GM19395 (cell line): ENCODE measurements at regions not wholly inside any gene's neighbourhood (a gene's known extent, or its start where the extent isn't known, plus 50 kb on each side); places are given as distances from the start of the nearest gene placed in this dataset.

Experiments used
- ATAC-seq: cut with Tn5 transposase; IDR thresholded peaks from one replicate; pipeline ENCODE4 v1.9.1; 2021; ENCODE audit warnings: mild to moderate bottlenecking, moderate library complexity; ENCODE audit not compliant: unreplicated experiment

- no peak for ATAC-seq
Observed at GRCh38 chr3:178386880-178387279, 149.4 kb upstream of the KCNMB2 start.

- ATAC-seq: no peak
Observed at GRCh38 chr3:178388473-178388872, 147.8 kb upstream of the KCNMB2 start.

- ATAC-seq: no peak
Observed at GRCh38 chr3:178389258-178389657, 147.0 kb upstream of the KCNMB2 start.

- no peak for ATAC-seq
Observed at GRCh38 chr3:178392511-178392926, 143.7 kb upstream of the KCNMB2 start.

DNA sequence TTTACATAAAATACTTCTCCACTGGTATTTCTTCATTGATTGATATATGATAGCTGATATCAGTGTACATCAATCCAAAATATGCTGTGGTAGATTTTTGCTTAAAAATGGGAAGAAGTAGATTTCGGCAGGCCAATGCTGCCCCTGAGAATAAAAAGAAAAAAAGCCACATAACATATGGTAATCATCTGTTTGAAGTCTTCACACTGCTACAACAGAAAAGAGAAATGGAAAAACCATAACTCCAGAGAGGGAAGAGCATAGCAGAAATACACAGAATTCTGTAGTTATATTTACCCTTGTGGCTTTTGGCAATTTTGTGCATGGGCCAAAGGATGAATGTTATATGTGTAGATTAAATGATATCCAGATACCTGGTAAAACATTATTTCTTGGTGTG is 143.1 kb upstream of the KCNMB2 start:
- no peak for ATAC-seq

- ATAC-seq: no peak
Observed at GRCh38 chr3:178393824-178394223, 142.4 kb upstream of the KCNMB2 start.

DNA sequence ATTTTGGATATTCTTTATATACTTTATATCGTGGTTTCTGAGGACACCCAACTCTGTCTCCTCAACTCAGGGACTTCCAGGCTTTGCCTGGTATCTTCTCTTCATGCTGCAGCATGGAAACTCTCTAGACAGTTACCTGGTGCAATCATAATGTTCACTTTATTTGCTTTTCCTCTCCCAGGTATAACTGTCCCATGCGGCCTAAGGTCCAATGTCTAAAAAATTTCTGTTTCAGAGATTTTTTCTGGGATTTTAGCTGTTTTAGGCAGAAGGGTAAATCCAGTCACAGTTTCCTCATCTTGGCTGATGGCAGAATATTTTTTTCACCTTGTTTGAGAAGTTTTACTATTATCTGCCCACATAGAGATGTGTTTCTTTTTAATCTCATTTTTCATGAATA is 139.9 kb upstream of the KCNMB2 start:
- no peak for ATAC-seq

DNA sequence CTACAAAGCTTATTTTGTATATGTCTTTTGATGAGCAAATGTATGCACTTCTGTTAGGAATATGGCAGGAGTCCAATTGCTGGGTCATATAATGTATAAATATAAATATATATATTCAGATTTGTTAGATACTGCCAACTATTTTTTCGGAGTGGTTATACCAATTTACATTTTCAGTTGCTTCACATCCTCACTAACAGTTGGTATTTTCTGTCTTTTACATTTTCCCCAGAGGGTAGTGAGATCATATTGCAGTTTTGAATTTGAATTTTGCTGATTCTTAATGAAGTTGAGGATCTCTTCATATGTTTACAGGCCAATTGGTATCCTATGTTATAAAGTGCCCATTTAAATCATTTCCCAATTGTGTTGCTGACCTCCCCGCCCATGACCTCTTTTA is 139.0 kb upstream of the KCNMB2 start:
- no peak for ATAC-seq

DNA sequence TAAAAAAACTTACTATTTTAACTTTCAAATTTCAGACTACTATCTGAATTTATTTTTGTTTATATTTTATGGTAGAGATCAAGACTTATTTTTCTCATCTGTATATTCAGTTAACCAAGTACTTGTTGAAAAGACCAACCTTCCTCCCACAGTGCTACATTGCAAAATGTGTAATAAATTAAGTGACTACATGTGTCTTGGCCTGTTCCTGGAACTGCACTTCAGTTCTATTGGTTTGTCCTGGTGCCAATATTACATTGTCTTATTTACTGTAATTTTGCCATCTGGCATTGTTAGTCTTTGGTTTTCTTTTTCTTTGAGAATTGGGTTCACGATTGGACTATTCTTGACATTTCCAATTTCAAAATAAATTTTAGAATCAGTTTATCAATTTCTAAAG is 138.4 kb upstream of the KCNMB2 start:
- no peak for ATAC-seq

GRCh38 chr3:178404961-178405360 is 131.3 kb upstream of the KCNMB2 start:
- ATAC-seq: no peak

- ATAC-seq: no peak
Observed at GRCh38 chr3:178405531-178405930, 130.7 kb upstream of the KCNMB2 start.

DNA sequence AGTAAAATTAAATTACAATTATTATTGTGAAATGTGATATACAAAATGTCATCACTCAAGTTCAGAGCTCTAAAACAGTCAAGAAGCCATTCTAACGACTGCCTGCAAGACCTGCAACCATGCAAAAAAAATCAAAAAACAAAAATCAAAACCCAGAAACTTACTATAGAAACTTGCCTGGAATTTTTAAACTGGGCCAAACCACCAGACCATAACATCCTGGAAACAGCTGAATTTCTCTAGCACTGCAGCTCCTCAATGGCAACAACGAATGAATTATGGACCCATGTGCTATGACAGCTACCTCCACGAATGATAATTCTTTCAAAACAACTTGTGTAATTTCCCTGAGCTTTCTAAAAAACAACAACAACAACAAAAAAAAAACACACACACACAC is 130.0 kb upstream of the KCNMB2 start:
- ATAC-seq: no peak

DNA sequence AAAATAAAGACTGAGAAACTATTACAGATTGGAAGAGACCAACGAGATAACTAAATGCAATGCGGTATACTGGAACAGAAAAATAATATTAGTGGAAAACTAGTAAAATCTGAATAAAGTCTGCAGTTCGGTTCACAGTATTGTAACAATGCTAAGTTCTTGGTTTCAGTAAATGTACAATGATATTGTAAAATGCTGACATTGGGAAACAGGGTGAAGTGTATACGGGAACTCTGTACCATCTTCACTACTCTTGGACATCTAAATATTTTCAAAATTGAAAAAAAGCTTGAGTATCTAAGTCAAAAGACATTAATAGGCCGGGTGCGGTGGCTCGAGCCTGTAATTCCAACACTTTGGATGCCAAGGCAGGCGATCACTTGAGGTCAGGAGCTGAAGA is 120.9 kb upstream of the KCNMB2 start:
- ATAC-seq: no peak

- no peak for ATAC-seq
Observed at GRCh38 chr3:178417736-178418135, 118.5 kb upstream of the KCNMB2 start.

DNA sequence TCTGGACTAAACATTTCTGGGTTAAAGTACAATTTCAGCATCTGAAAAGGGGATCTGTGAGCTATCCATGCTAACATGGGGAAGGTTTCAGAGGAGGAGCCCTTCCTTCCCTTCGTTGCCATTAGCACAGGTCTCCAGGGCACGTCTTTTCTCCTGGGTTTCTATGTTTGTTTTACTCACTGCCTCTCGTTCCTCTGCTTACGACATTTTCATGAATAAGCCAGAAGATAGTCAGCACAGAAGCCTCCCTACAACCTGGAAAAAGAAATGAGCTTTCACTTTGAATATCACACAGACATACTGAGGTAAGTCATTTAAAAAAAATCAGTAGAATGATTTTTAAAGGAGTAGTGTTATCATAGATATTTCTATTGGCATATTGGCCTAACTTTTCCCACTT is 117.2 kb upstream of the KCNMB2 start:
- ATAC-seq: no peak

DNA sequence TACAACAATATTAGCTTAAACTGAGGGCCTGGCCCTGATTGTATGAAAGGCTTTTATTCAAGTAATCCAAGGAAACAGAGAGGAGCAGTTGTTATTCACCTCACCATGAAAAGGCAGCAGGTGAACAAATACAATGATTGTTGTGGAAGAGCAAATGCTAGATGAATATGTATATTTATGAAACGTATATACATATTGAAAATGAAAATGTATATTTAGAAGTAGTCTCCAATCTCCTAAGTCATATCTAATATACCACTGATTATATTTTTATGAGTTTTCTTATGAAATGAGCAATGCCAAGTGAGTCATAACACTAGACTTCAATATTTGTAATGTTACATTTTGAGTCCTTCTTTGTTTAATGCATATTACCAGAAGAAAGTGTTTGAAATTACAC is 116.2 kb upstream of the KCNMB2 start:
- ATAC-seq: no peak

GRCh38 chr3:178421069-178421468 is 115.2 kb upstream of the KCNMB2 start:
- ATAC-seq: no peak

DNA sequence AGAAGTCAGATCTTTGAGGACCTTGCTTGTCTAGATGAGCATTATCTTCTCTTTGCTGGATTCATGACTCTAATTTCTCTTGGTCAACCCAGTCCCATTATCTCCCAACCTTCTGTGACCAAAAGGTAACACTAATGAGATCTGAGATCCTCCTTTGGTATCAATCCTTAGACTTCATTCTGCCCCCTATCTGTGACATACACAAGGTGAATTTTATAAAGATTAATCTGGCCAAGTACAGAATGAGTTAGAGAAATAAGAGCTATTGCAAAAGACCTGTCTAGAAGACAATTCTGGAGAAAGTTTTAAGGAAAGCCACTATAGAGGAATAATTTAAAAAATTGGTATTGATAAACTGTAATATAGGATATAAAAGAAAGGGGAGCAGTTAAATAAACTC is 113.8 kb upstream of the KCNMB2 start:
- ATAC-seq: no peak

GRCh38 chr3:178428037-178428436 is 108.2 kb upstream of the KCNMB2 start:
- ATAC-seq: no peak

DNA sequence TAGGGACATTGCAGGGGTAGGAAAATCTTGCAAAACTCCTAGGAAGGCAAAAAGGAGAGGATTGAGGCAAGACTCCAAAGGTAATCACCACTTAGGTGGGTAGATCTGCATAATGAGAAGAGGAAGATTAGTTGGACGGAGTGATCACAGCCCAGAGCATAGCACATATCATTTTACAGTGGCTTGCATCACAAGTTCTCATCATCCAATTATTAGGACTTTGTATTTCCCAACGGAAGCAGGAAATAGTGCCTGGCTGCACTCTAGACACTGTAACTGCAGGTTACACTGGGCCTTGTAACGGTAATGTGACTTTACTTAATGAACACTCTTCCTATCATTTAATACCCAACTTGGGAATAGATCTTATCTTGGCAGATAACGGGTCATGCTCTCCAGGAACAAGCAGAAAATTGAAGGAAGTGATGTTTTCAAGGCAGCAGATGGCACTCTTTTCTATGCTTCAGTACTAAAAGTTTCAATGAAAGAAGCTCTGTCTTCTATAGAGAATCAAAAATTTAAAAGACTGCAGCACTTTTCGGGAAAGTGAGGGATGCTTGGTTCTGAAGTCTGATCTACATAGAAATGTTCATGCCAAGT is 101.9 kb upstream of the KCNMB2 start:
- ATAC-seq: no peak

GRCh38 chr3:178435575-178435974 is 100.7 kb upstream of the KCNMB2 start:
- no peak for ATAC-seq

DNA sequence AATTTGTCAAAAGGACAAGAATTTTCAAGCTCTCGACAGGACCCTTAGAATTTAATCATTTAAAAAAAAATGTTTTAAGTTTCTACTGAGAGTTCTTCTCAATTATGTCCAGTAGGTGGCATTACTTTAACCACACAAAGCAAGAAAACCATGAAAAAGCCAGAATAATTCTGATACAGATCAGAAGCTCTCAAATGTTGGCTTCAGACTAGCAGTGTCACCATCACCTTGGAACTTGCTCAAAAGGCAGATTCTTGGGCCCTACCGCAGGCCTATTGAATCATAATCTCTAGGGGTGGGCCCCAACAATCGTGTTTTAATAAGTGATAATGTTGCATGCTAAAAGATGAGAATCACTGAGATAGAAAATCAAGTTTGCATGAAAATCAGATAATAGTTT is 99.5 kb upstream of the KCNMB2 start:
- peak; percentile 70 for ATAC-seq

GRCh38 chr3:178437236-178437635 is 99.0 kb upstream of the KCNMB2 start:
- ATAC-seq: no peak

- no peak for ATAC-seq
Observed at GRCh38 chr3:178439504-178439903, 96.7 kb upstream of the KCNMB2 start.
